HG02588 (cell line): ENCODE measurements at regions not wholly inside any gene's neighbourhood (a gene's known extent, or its start where the extent isn't known, plus 50 kb on each side); places are given as distances from the start of the nearest gene placed in this dataset.
"Not testable (repeated sequence)": the region's sequence is repeated elsewhere in the genome, so short reads cannot be mapped to it uniquely, and the experiment has no call there.

Source experiments
- ATAC-seq: cut with Tn5 transposase; IDR thresholded peaks from one replicate; pipeline ENCODE4 v1.9.1; 2021; ENCODE audit warnings: mild to moderate bottlenecking, moderate library complexity; ENCODE audit not compliant: unreplicated experiment

DNA sequence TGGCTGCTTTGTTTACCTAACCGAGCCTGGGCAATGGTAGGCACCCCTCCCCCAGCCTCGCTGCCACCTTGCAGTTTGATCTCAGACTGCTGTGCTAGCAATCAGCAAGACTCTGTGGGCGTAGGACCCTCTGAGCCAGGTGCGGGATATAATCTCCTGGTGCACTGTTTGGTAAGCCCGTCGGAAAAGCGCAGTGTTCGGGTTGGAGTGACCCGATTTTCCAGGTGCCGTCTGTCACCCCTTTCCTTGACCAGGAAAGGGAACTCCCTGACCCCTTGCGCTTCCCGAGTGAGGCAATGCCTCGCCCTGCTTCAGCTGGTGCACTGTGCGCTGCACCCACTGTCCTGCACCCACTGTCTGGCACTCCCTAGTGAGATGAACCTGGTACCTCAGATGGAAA, 482.2 kb upstream of the SMC2 start:
- not testable (repeated sequence) for ATAC-seq

DNA sequence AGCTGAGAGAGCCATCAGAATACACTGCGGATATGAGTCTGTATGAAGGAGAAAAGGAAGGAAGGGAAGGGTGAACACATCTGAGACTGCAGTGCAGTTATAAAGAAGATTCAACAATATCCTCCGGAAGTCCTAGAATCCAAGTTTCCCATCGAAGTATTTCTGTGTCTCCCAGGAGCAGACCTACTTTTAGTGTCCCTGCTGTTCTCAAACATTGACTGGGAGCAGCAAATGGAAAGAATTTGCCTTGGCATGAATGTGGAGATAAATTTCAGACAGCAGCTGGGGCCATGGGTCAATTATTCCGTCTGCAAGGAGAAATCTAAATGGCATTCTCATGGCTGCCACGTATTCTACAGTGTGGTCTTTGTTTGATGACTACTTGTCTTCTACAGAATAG, 478.1 kb upstream of the SMC2 start:
- ATAC-seq: no peak

DNA sequence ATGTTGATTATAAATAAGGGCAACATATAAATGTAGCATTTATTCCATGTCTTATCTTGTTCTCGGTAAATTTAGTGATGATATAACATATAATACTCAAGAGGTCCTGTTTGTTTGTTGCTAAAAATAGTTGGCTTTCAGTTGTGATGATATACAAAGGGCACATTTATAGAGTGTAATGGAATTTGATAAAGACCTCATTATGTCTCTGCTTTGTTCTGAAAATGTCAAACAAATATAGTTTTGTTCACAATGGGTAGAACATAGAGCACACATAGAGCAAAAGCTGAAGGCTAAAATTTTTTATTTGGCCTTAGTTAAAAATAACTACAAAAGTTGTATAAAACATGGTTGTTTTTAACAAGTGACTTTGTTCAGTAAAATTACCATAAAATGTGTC, 477.1 kb upstream of the SMC2 start:
- ATAC-seq: no peak

DNA sequence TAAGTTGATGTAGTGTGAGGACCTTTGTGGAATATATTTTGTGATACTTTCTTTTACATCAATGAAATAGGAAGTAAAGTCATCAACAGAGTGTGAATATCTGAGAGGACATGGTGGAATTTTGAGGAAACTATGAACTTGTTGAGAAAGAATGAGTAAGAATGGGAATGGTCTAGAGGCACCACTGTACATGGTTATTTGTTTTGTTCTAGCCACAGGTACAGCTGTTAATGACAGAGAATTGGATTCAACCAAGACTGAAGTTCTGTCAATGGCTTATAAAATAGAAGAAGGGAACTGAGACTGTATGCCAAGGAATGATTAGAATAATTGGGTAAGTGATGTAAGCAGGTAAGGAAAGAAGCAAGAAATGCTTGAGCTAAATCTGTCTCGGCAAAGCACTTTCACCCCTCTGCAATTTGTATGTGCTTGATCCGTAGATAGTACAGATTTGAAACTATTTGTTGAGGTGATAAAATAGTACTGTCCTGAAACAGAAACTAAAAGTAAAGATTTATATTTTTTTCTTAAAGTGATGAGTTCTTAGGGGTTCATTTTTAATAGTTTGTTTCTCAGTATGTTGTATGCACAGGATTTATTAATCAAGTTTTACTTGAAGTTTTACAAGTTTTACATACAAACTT, 468.8 kb upstream of the SMC2 start:
- ATAC-seq: no peak

DNA sequence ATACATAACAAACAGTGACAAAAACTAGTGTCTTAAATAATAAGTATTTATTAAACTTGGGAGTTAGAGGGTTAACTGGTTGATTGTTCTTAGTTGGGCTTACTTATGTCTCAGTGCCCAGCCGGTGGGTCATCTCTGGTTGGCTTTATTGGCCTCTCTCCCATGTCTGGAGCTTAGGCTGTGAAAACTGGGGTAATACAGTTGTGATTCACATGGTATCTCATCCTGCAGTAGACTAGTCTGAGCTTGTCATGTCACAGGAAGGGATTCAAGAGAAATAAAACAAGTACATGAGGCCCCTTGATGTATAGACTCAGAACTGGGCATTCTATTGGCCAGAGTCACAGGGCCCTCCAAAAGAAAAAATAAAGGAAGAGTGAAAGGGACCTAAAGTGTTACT, 466.4 kb upstream of the SMC2 start:
- no peak for ATAC-seq

DNA sequence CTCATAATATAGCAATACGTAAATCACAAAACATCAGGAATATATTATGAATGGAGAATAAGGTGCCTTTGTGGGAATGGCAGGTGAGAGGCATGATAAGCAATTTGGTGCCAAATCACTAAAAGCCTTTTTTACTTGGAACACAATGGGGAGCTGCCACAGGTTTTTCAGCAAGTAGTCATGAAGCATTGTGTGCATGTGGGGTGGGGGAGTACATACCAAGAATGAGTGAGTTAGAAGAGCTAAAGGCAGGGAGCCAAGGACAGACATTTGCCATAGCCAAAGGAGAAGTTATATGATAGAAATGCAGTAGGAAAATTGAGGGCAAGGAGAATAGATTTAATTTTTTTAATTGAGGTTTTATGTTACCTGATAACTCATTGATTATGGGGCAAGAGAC, 445.0 kb upstream of the SMC2 start:
- ATAC-seq: no peak

DNA sequence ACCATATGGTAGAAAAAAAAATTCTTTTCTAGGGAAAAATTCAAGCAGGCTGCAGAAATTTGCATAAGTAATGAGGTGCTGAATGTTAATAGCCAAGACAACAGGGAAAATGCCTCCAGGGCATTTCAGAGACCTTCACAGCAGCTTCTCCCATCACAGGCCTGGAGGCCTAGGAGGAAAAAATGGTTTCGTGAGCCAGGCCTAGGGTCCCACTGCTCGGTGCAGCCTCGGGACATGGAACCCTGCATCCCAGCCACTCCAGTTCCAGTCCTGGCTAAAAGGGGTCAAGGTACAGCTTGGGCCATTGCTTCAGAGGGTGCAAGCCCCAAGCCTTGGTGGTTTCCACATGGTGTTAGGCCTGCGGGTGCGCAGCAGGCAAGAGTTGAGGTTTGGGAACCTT, 436.0 kb upstream of the SMC2 start:
- ATAC-seq: no peak

DNA sequence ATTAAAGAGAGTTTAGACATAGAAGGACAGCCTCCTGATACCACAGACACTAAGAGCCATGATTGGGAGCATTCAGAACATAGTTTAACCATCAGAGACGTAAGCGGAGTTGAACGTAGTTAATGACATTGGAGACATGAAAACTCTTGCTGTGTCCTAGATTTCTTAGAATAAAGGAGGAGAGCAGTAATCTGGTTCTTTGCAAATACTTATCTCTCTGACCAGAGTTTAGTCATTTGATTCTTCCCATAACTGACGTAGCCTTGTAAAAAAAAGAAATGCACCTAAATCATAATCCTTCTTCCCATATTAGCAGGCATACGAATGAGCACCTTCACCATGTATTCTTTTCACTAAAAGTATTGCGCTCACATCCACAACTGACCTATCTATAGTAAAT, 433.3 kb upstream of the SMC2 start:
- no peak for ATAC-seq

DNA sequence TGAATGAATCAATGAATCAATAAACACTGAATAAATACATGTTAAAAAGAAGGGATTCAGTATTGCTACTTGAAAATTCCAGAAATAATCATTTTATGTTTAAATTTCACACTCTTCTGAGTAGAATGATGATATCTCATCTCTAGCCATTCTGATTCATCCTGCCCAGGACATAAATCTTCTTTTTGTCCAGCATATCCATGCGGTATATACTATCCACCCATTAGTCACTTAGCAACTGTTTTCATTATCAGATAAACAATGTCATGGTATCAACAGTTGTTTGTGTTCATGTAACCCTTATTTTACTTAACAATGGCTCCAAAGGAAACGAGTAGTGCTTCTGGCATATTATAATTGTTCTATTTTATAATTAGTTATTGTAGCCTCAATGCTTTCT, 432.4 kb upstream of the SMC2 start:
- ATAC-seq: no peak

DNA sequence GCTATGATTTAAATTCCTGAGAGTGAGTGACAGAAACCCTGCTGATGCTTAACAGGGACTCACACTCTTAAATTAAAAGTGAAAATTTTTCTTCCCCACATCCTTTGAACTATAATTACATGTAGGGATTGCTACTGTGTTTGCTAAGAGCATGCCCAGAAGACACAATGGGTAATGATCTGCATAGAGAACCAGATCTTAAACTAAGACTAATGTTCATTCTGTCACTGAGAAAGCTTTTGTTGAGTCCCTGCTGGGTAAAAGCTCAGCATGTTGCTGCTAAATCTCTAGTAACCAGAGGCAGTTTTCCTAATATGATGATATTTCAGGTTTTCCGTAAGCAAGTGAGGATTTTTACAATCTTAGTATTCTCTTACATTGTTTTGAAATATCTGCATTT, 424.8 kb upstream of the SMC2 start:
- no peak for ATAC-seq

DNA sequence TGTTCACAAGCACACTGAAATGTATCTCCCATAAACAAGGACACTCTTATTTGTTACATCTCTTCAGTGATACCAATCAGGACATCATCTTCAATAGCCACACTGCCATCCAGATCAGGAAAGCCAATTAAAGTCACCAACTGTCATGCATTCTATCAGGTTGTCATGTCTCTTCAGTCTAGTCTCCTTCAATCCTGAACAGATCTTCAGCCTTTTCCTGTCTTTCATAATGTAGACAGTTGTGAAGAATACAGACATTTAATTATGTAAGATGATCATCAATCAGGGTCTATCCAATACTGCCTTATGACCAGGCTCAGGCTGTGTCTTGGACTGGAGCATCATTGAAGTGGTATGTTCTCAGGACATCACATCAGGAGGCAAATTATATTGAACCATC, 419.8 kb upstream of the SMC2 start:
- no peak for ATAC-seq

DNA sequence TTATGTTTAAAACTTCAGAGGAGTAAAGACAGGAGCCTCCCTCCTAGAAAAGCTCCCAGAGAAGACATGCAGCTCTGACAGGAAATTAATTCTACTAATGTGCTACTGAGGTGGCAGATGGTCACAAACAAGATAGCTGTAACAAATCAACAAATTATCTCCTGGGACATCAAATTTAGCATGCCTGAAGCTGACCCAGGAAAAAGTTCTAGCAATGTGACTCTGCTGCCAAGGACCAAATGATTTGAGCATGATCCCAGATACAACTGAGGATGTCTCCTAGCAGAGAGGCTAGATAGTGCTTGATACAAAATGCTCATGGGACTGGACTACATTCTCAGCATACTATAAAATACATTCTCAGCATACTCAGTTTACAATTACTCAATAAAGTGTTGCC, 413.5 kb upstream of the SMC2 start:
- ATAC-seq: no peak

DNA sequence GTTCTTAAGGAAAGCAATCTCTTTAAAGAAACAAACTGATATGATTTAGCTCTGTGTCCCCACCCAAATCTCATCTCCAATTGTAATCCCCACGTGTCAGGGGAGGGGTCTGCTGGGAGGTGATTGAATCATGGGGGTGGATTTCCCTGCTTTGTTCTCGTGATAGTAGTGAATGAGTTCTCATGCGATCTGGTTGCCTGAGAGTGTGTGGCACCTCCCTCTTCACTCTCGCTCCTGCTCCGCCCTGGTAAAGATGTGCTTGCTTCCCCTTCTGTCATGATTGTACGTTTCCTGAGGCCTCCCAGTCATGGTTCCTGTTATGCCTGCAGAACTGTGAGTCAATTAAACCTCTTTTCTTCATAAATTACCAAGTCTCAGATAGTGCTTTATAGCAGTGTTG, 412.7 kb upstream of the SMC2 start:
- ATAC-seq: no peak

DNA sequence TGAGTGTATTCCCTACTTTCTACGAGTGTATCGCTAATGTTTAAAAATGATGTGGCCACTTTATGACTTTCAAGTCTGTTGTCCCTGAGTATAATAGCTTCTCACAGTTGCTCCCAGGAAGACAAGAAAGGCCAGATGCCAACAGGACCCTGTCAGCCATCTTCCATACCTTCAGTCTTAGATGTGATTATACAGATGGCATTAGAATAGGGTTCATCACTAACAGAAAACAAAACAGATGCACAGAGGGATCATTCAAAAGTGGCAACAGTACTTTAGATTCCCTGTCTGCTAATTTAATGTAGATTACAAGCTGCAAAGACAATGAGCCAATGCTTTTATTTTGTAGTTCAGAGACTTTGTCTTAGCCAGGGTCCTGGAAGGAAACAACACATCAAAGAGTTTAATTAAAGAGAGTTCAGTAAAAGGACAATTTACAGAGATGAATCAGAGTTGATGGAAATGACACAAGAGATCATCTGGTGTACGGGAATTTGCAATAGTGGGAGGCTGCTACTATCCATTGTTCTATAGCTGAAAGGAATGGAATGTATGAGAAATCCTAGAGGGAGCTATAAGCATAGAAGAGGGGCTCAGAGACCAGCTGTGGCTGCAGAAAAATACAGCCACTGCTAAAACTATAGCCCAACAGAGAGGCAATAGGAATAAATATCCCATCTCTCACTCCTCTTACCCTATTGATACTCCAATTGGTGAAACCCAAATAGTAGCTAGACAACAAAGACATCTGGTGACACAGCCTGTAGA, 393.7 kb upstream of the SMC2 start:
- no peak for ATAC-seq

DNA sequence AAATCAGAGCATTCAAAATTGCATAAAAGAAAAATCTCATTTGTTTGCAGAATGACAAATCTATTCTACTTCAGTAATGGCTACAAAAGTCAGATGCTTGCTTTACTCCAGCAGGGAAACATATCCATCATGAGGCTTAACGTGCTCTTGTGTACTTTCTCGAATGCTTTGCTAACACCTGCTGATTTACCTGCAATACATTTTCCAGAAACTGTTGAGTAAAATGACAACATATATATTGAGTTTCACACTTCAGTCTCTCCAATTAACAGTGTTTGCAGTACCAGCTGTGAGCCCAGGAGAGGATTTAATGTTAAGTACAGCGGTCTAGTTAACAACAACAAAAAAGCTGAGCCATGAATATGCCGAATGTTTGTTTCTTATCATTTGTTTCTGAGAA, 391.5 kb upstream of the SMC2 start:
- no peak for ATAC-seq

DNA sequence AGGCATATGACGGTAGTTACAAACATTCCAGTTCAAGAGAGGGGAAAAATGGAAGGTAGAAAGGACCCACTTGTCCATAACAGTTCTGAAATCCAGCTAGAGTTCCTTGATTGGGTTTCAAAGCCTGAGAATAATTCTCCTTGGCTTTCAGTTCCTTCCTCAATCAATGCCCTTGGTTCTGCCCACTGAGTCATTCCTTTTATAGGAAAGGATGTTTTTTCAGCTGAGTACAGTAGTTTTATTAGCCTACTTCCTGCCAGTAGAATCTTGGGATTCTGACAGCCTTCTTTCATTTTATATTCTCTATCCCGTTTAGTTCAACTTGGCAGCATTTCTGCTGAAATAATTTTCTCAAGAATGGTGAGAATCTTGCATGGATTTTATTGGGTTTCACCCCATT, 386.9 kb upstream of the SMC2 start:
- ATAC-seq: no peak

DNA sequence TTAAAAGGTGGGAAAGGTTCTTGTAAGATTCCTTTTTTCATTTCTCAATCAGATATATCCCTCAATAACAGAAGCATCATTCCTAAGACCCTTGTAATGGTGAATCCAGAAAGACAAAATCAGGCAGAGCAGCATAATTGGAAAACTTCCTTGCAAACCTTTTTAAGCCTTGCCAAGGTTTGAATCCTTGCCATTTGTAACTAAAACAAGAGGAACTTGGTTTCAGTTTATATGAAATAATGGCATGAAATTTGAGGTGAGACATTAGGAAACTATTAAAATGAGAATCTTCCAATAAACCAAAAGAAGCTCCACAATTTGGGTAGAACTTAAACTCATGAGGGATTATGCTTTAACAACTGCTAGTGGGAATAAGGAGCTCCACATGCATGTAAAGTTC, 384.7 kb upstream of the SMC2 start:
- no peak for ATAC-seq

DNA sequence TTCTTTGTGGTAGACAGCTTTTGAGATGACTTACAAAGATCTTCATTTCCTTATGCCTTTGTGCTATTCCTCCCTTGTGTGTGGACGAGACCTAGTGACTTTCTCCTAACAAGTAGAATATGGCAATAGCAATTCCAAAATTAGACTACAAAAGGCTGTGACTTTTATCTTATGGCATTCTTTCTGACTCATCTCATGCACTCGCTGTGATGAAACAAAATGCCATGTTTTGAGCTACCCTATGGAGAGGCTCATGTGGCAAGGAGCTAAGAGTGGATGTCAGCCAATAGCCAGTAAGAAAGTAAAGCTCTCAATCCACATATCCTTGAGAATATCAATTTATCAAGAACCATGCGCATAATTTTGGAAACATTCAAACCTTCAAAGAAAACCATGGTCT, 380.5 kb upstream of the SMC2 start:
- no peak for ATAC-seq

DNA sequence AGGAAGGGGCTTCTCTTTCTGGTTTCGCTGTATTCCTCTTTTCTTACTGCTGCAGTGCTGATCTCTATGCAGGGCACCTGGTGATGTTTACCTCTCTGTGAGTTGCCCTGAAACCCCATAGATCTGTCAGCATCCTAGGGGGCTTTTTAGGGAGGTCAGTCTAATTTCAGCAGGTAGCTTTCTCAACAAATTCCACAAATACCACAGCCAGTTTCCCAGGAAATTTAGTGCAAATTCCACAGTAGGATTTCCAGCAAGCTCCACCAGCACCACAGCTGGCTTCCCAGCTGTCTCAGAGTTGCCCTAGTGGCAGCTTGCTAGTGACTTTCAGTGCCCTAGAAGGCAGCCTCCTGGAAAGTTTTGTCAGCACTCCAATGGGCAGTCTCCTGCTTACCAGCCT, 379.1 kb upstream of the SMC2 start:
- no peak for ATAC-seq

DNA sequence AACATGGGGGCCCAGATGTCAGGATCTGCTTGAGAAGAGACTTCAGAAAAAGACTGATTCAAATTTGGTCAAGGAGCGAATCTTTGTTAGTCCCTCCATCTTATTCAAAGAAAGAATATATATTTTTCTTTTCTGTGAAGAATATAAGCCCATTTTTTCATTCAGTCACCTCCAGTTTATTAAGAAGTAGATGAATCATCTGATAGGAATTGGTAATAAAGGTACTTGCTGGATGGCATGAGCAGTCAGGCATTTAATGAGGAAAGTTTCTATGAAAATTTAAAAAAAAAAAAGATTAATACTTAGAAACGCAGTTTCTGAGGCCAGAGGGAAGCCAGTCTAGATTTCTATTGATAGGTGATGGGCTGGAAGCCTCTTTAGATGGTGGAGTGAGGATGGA, 373.1 kb upstream of the SMC2 start:
- ATAC-seq: no peak

DNA sequence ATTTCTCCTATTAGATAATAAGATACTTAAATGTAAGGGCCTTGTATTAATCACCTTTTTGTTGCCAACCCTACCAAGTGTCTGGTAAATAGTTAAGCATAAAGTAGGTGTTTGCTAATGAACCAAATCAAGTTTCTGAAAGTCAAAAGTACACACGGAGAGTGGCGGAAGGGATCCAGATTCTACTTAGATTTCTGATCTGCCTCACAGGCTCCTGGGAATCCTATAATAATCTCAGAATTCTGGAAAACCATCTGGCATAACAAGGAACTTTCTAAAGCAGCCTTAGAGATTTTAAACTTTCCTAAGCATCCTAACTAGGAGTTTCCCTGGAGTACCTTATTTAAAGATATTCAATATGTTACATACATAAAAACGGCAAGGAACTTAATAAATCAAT, 363.2 kb upstream of the SMC2 start:
- ATAC-seq: no peak

DNA sequence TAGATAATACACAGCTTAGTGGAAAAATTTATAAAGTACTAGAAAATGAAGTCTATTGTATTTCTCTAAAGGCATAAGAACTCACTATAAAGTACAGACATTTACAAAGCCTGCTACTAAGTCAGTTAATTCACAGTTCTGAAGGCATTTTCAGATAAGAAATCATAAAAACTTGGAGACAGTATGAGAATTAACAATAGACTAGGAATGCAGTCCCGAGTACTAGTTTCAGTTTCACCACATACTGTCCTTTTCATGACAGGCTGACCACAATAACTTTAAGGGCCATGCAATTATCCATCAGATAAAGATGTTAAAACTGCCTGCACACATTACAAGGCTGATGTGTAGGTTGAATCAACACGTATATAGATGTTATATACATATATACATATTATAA, 362.6 kb upstream of the SMC2 start:
- no peak for ATAC-seq

DNA sequence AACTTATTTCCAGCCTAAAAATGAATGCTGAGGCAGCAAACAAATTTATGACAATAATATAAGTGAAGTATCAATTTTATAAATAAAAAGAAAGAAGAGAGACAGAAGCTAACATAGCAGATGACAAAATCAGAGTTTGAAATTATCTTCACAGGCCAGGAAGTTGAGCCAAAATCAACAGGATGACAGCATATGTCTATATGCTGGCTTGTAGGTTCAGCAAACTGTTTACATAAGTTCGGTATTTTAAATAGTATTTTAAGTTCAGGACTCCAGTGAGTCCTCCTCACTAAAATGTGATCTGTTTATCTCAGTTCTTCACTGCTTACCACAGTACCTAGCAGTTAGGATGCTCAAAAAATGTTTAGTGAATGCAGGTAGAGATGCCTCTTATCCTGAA, 359.6 kb upstream of the SMC2 start:
- ATAC-seq: no peak
